SW480 (cell line): ENCODE measurements at regions not wholly inside any gene's neighbourhood (a gene's known extent, or its start where the extent isn't known, plus 50 kb on each side); places are given as distances from the start of the nearest gene placed in this dataset.

Experiments
- DNase-seq: peaks from one replicate; pipeline ENCODE4 v3.0.0-alpha.2; 2016; ENCODE audit warnings: low spot score

DNA sequence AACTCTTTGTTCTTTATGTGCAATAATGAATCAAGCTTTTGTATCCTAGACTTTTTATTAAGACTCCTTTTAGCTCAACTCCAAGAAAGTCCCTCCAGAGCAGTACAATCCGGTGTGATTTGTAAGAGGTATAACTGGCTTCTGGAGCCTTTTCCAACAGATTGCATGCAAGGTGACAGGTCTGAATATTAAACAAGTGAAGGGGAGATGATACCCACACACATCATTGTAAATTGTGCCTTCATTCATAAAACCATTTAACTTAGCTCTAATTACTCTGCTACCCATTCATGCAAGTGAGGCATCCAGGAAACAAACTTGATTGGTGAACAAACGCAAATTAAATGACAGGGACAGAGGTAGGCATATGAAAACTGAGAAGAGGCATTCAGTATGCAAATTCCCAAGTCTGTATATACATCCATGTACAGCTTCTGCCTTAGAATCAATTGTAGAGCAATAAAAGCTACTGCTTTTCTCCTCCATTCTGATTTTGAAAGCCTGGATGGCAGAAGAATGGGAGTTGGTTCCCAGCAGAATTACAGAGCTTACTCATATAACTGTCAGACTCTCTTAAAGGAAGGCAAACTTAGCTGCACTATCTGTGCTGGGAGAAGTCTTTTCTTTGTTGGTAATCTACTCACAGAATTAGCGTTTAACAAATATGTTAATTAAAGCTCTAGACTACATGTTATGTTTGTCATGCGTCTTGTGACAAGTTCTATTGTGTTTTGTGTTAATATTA is 261.0 kb upstream of the CDH6 start:
- no peak for DNase-seq

GRCh38 chr5:30930736-30931135 is 262.8 kb upstream of the CDH6 start:
- DNase-seq = no peak

- no peak for DNase-seq
Measured at GRCh38 chr5:30928956-30929355, 264.5 kb upstream of the CDH6 start.

DNA sequence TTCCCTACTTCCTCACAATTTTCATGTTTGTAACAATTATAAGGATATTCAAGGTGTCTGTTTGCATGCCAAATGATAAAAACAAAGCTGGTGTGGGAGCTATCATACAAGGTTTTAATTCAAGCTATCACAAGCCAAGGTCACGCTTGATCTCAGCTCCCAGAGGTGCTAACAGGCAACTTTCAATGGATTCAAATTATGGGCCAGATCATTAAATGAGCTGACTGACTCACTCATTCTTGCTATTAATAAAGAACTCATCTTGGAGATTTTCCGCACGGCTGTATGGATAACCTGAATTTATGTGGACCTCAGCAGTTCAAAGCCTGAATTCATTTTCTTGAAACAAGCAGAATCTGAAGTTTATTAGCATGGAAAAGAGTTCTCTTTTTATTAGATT is 267.3 kb upstream of the CDH6 start:
- DNase-seq = no peak

DNA sequence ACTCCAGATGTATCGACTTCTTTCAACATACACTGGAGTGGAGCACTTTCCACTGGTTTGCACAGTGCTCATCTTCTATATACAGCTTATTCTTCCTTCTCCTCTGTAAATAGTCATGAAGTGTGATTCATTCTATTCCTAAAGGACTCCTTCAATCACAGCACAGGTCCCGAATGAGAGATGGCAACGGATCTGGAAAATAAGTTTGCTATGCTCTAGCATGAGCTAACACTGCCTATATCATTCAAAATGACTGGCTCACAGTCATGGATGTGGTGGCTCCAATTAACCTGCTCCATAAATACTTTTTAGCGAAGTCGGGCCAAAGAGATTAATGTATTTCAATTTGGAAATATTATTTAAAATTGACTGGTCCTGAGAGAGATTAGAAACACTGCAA is 272.1 kb upstream of the CDH6 start:
- DNase-seq = no peak

- no peak for DNase-seq
Measured at GRCh38 chr5:30918171-30918570, 275.3 kb upstream of the CDH6 start.

DNA sequence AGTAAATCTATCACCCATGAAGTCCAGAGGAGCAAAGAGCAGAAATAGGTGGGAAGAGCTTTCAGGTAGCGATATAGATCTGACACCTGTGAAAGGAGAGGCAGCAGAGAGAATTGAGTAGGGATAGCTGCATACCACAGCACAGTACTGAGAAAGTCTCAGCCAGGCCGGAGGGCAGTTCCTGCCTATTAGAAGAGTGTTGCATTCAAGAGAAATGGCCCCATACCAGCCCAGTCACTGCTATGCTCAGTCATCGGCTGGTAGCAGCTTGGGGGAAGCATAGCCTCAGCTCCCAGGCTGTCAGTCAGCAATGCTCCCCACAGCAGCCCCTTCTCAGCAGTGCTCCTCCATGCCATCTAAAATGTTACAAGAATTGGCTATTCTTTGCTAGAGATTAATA is 285.1 kb upstream of the CDH6 start:
- DNase-seq = no peak

DNA sequence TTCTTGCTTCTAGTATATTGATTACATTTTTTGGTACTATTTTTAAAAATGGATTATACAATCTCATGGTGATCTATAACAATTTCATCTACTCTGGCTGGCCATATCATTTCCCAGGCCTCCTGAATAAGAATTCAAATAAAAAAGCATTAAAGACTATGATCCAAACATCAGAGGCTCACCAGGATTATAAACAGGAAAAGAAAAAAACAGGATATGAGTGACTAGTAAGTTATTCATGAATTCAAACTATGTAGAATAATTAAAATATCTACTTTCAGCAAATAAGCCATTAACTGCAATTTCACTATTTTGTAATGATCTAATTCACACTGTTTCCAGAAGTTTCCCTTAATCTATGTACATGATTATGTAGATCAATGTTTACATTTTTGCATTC is 293.1 kb upstream of the CDH6 start:
- no peak for DNase-seq

GRCh38 chr5:30894811-30895210 is 298.7 kb upstream of the CDH6 start:
- DNase-seq = no peak

- DNase-seq = no peak
Measured at GRCh38 chr5:30891660-30892059, 301.8 kb upstream of the CDH6 start.

GRCh38 chr5:30890377-30890776 is 303.1 kb upstream of the CDH6 start:
- DNase-seq = no peak

DNA sequence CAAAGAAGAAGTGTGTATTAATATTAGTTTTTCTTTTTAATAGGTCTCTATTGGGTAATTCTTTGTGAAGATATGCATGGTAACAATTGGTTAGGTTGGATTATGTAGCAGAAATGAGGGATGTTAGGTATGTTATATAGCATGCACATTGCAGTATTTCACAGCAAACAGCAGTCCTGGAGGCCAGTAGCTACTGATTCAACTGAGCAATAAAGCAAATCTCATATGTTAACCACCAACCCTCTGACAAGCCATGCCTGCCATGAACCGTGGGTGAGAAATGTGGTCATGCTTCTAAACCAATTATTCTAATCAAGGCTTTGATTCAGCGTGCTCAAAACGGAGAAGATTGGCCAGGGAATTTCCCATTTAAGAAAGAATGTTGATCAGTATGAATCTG is 313.0 kb upstream of the CDH6 start:
- no peak for DNase-seq

- no peak for DNase-seq
Measured at GRCh38 chr5:30879887-30880286, 313.6 kb upstream of the CDH6 start.

DNA sequence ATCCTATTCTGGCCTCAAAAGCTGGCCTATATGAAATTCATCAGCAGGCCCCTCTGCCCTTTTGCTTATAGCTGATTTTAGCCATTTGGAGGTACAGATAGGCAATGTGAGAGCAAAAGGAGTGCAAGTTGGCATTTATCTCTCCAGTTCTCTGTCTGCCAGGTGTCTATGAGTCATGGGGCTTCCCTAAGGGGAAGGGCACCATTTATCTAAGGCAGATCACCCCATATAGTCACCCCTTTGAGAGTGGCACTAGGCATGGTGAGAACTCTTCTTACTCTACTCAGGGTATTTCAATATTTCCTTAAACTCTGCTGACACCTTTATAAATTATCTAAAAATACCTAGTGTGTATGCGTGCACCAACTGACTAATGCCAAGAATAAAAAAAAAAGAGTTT is 314.7 kb upstream of the CDH6 start:
- no peak for DNase-seq

DNA sequence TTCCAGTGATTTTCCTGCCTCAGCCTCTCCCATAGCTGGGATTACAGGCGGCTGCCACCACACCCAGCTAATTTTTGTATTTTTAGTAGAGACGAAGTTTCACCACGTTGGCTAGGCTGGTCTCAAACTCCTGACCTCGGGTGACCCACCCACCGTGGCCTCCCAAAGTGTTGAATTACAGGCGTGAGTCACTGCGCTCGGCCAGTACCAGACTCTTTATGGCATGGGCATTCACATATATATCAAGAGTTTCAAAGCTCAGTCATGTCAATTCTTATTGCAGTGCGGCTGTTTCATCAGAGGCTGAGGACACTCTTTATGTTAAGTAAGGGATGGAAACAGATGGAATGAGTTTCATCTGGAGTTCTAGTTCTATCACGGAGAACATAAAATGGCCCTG is 315.2 kb upstream of the CDH6 start:
- DNase-seq = no peak

DNA sequence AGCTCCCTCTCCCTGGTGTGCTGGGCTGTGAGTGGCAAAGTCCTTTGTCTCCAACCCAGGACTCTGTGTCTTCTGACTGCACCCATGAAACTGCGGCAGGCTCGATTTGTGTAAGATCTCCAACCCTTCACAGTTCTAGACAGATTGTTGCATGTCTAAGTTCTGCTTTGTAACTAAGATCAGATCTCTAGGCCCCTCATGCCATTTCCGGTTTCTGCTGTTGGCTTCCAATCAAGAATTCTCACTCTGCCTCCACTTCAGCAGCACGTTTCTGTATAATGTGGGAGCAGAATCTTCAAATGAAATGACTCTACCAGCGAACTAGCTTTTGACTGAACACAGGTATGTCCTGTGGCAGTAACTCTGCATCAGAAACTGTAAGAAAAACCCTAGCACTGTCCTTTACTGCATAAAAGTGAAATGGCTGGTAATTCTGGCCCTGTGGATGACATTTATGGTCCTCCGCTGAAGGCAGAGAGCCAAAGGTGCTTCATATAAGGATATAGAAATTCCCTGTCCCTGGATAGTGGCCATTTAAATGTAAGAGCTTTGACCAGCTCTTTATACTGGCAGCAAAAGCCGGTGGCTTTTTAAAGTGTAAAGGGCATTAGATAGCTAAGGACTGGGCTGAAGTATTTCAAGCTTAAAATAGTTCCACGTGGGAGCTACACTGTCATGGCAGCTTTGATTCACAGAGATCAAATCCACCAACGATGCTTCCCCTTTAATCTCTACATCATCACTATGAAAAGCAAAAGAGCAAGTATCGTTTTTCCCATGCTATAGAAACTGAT is 319.0 kb upstream of the CDH6 start:
- no peak for DNase-seq

DNA sequence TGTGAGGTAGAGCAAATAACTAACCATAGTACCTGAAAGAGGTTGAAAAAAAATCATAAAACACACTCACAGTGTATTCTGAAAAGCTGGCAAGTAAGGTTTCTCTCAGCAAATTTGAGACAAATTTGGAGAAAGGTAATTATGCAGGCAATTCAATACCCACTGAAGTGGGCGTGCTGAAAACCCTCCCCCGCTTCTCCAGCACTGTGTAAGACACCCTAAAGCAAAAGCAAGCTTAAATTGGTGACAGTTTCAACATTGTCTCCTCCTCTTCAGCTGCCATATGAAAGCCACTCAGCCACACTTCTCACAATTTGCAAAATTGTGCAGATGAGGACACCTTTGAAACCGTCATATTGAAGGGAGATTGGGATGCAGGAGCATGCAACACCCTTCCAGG is 322.3 kb upstream of the CDH6 start:
- DNase-seq = no peak

DNA sequence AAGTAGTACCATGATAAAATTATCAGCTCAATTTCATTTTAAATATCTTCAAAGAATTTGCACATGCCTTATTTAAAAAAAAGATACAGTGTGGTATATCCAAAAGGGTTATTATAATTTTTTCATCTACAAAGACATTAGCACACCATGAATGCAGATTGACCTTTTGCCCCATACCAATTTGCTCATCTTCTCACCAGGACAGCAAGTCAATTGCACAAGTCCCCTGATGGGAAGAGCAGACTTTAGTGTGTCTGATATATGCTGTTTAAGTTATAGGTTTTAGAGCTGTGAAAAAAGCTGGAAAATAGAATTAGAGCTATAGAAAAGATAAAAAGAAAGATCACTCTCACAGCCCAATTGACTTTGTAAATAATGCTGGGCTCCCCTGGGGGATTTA is 325.8 kb upstream of the CDH6 start:
- no peak for DNase-seq

DNA sequence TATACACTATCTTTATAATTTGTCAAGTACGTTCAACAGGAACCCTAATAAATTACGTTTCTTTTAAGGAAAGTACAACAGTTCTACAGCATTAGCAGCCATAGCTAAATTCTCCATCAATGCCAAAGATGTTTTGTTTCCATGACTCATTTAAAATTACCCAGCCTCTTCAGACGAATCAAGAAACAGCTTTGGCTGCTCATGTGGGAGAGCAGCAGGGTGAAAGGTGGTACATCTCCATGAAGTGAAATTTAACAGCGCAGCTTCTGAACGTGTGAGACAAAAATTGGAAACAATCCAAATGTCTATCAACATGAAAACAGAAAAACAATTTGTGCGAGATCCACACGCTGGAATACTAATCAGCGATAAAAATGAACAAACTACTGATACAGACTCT is 327.3 kb upstream of the CDH6 start:
- DNase-seq = no peak

DNA sequence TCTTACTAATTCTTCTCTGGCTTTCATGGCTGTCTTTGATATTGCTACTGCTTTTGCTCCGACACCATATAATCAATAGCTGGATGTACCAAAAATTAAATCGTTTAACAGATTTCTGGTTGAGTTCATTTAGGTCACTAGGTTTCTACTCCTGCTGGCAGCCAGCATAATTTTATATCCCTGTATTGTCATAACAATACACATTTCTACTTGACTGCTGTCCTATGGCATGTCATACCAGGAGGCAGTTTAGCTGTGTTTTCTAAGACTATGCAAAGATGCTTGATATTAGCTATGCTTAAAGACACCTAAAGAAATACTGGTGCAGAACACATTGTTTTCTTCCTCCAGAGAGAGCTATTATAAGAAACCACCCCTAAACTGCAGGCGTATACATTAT is 337.2 kb upstream of the CDH6 start:
- DNase-seq = no peak

DNA sequence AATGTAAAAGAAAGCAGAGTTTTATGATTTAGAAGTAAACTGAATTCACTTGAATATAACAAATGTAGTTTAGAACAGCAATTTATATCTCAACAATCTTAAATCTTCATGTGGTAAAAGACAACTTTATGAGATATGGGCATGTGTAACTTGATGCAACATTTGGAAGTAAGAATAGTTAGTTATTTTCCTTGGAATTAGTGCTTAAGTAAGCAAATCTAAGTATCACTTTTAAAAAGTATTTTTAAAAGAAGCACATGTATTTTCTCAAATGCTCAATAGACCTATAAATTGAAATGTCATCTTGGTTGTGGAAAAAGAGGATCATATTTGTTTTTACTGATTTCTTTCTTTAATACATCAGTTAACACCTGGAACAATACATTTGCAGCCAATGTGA is 340.3 kb upstream of the CDH6 start:
- DNase-seq = no peak

GRCh38 chr5:30850866-30851265 is 342.6 kb upstream of the CDH6 start:
- no peak for DNase-seq

GRCh38 chr5:30849931-30850710 is 343.4 kb upstream of the CDH6 start:
- DNase-seq = peak; percentile 7
